ENCODE measurements at regions not wholly inside any gene's neighbourhood (a gene's known extent, or its start where the extent isn't known, plus 50 kb on each side); places are given as distances from the start of the nearest gene placed in this dataset.

DNA sequence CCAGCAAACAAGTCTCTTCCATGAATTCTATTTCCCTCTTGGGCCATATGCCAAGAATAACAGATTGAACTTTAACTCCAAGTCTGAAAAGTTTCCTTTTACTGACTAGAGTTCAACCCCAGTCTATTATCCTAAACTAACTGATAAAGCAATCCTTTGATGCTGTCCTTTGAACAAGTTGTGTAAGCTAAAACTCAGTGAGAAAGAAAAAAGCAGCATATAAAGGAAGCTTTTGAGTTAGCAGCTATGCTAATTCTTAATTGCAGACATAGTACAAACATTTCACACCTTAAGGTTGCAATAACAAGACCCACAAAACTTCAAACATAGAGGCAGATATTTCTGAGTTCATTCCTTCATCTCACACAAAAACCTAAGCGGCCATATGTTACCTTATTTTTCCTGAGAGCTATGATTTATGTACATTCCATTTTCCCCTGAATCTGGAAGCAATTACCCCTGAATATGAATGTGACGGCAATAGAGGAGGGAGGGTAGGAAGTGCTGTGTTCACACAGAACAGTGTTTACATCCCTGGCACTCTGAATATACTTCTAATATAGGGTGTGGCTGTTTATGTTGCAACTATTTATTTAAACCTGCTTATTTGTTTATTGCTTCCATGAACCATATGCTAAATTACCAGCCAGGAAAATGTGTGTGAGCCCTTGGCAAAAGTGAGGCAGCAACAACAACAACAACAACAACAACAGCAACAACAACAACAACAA is 180.6 kb downstream of the IRS1 start:
- Histone ChIP-seq H3K27ac (ENCODE audit: low read length) (no peak overlapping the region; the same call in 1 of the 2 replicates), H3K4me1 (ENCODE audit: control insufficient read depth, insufficient read depth, low read length) (no peaks in the 10 kb centered on the region), H3K4me3 (ENCODE audit: low read depth in 2 of 2, low read length in 2 of 2) (no peak overlapping the region), H3K36me3 (ENCODE audit: control insufficient read depth, insufficient read depth, low read length) (no peaks in the 10 kb centered on the region), H3K27me3 (ENCODE audit: control insufficient read depth, insufficient read depth, low read length) (no peaks in the 10 kb centered on the region), H3K9me3 (ENCODE audit: control insufficient read depth, insufficient read depth, low read depth, low read length) (no peaks in the 10 kb centered on the region)
- ChIA-PET CTCF (no interaction called here), POLR2A (no interaction called here)
- intact Hi-C loops (cut with micrococcal nuclease; ENCODE audit: unreplicated experiment) (no loop called here), in situ Hi-C loops (cut with HindIII; ENCODE audit: low pct_unique_long_range_greater_than_20kb, low sequenced_read_pairs) (no loop called here)
- DNase-seq (ENCODE audit: low read depth, low spot score), result no peak
- ATAC-seq, result no peak
- no peak for TF ChIP-seq TCF7L2 (IDR thresholded peaks at IDR 0.05; ENCODE audit: low read depth, low read length)
- TF ChIP-seq REST (IDR thresholded peaks at IDR 0.05; ENCODE audit: insufficient read depth in 1 of 2, low read depth in 2 of 2, low read length in 1 of 2), result no peak
- no TSS peak for BruUV-seq (replicated peaks)

- CTCF ChIA-PET, result no interaction called here
- no TSS peak for BruUV-seq (replicated peaks)
- in situ Hi-C loops (cut with HindIII; ENCODE audit: low pct_unique_long_range_greater_than_20kb, low sequenced_read_pairs), result no loop called here
Measured at GRCh38 chr2:226618544-226618874, 181.1 kb downstream of the IRS1 start.

More at GRCh38 chr2:226618544-226618874, 181.1 kb downstream of the IRS1 start:
- TF ChIP-seq CTCF (IDR thresholded peaks at IDR 0.05), result no peak
- no peak for TF ChIP-seq TCF7L2 (IDR thresholded peaks at IDR 0.05; ENCODE audit: low read depth, low read length)
- TF ChIP-seq POLR2AphosphoS5 (IDR thresholded peaks at IDR 0.05; ENCODE audit: low read depth, low read length), result no peak
- TF ChIP-seq SIN3A (IDR thresholded peaks at IDR 0.05; ENCODE audit: borderline replicate concordance, insufficient read depth, low read depth, low read length), result no peak
- TF ChIP-seq REST (IDR thresholded peaks at IDR 0.05; ENCODE audit: insufficient read depth in 1 of 2, low read depth in 2 of 2, low read length in 1 of 2), result no peak
- Histone ChIP-seq H3K4me1 (ENCODE audit: control insufficient read depth, insufficient read depth, low read length) (no peaks in the 10 kb centered on the region), H3K27ac (ENCODE audit: low read length) (no peak overlapping the region), H3K36me3 (ENCODE audit: control insufficient read depth, insufficient read depth, low read length) (no peaks in the 10 kb centered on the region), H3K9me3 (ENCODE audit: control insufficient read depth, insufficient read depth, low read depth, low read length) (no peaks in the 10 kb centered on the region), H3K27me3 (ENCODE audit: control insufficient read depth, insufficient read depth, low read length) (no peaks in the 10 kb centered on the region), H3K4me3 (ENCODE audit: low read depth in 2 of 2, low read length in 2 of 2) (no peak overlapping the region)
- no peak for ATAC-seq
- no peak for DNase-seq (ENCODE audit: low read depth, low spot score)
- intact Hi-C loops (cut with micrococcal nuclease; ENCODE audit: unreplicated experiment), result no loop called here
- POLR2A ChIA-PET, result no interaction called here

Data from Panc1 (cell line).